WTC11 (cell line): ENCODE measurements at regions not wholly inside any gene's neighbourhood (a gene's known extent, or its start where the extent isn't known, plus 50 kb on each side); places are given as distances from the start of the nearest gene placed in this dataset.

Source experiments
- ATAC-seq: fragments of 200-7000 bp; cut with Tn5 transposase; 2 replicates; pipeline ENCODE4 v1.10.0; 2021; ENCODE audit warnings: mild to moderate bottlenecking, moderate library complexity
- CTCF ChIA-PET: fragments of 300-600 bp; sonication (Branson Sonifier 250); formaldehyde crosslinking; loops from one replicate; lab custom pipeline; 2021; ENCODE audit warnings: antibody characterized with exemption; lab: Charles Lee
- POLR2A ChIA-PET: fragments of 350-600 bp; sonication (Branson Sonifier 250); formaldehyde crosslinking; loops from one replicate; lab custom pipeline; 2021; ENCODE audit warnings: antibody characterized with exemption; lab: Charles Lee
- DNase-seq: peaks from one replicate; pipeline ENCODE4 v3.0.0; 2021; ENCODE audit warnings: low spot score
- H3K27ac Mint-ChIP-seq: 2 replicates; pipeline ENCODE4 v1.8.0; 2021; ENCODE audit warnings: mixed read lengths
- H3K27me3 Mint-ChIP-seq: 2 replicates; pipeline ENCODE4 v1.8.0; 2021; ENCODE audit warnings: low read depth, mild to moderate bottlenecking, moderate library complexity, mixed read lengths
- H3K36me3 Mint-ChIP-seq: 2 replicates; pipeline ENCODE4 v1.8.0; 2021; ENCODE audit warnings: mixed read lengths
- H3K4me1 Mint-ChIP-seq: 2 replicates; pipeline ENCODE4 v1.8.0; 2022; ENCODE audit warnings: mixed read lengths
- H3K4me3 Mint-ChIP-seq: 2 replicates; pipeline ENCODE4 v1.8.0; 2021; ENCODE audit warnings: mild to moderate bottlenecking, moderate library complexity, mixed read lengths
- H3K9me3 Mint-ChIP-seq: 2 replicates; pipeline ENCODE4 v1.8.0; 2021; ENCODE audit warnings: mixed read lengths
- EMX1 ChIP-seq: fragments of 250-450 bp; sonication (Bioruptor Pico); IDR thresholded peaks from 2 replicates; pipeline ENCODE4 v1.8.0; 2021; ENCODE audit warnings: mild to moderate bottlenecking
- NFYB ChIP-seq: sonication (generic); formaldehyde crosslinking; conservative IDR thresholded peaks from 2 replicates; pipeline ENCODE4 v1.8.0; 2022; ENCODE audit warnings: low read depth, missing genetic modification reagents
- NR1H2 ChIP-seq: sonication (generic); formaldehyde crosslinking; IDR thresholded peaks from 2 replicates; pipeline ENCODE4 v1.9.0; 2021; ENCODE audit warnings: mild to moderate bottlenecking, moderate library complexity, missing genetic modification reagents
- SMAD4 ChIP-seq: sonication (generic); formaldehyde crosslinking; IDR thresholded peaks from 2 replicates; pipeline ENCODE4 v1.8.0; 2022; ENCODE audit warnings: mild to moderate bottlenecking, missing genetic modification reagents
- TCF7 ChIP-seq: sonication (generic); formaldehyde crosslinking; IDR thresholded peaks from 2 replicates; pipeline ENCODE4 v1.8.0; 2022; ENCODE audit warnings: mild to moderate bottlenecking, low read depth, missing genetic modification reagents, moderate library complexity
- ZNF219 ChIP-seq: sonication (generic); formaldehyde crosslinking; IDR thresholded peaks from 2 replicates; pipeline ENCODE4 v1.8.0; 2023; ENCODE audit warnings: missing genetic modification reagents, mild to moderate bottlenecking, borderline replicate concordance
- ZNF416 ChIP-seq: fragments of 250-450 bp; sonication (Bioruptor Pico); IDR thresholded peaks from 2 replicates; pipeline ENCODE4 v1.9.0; 2021; ENCODE audit warnings: mild to moderate bottlenecking, inconsistent platforms
- ZNF423 ChIP-seq: fragments of 250-450 bp; sonication (Bioruptor Pico); IDR thresholded peaks from 2 replicates; pipeline ENCODE4 v2.1.2; 2022; ENCODE audit warnings: mild to moderate bottlenecking, moderate library complexity
- TF ChIP-seq, protein P1 (sequence below): sonication (generic); formaldehyde crosslinking; IDR thresholded peaks from 2 replicates; pipeline ENCODE4 v1.8.1; 2022; ENCODE audit warnings: low read depth, mild to moderate bottlenecking, moderate library complexity, missing genetic modification reagents, borderline replicate concordance
- TF ChIP-seq, protein P2 (sequence below): sonication (generic); formaldehyde crosslinking; conservative IDR thresholded peaks from 2 replicates; pipeline ENCODE4 v1.8.1; 2023; ENCODE audit warnings: mild to moderate bottlenecking, low read depth, missing genetic modification reagents, moderate library complexity
- TF ChIP-seq, protein P3 (sequence below): sonication (generic); formaldehyde crosslinking; IDR thresholded peaks from 2 replicates; pipeline ENCODE4 v1.8.0; 2022; ENCODE audit warnings: mild to moderate bottlenecking, missing genetic modification reagents
- TF ChIP-seq, protein P4 (sequence below): sonication (generic); formaldehyde crosslinking; IDR thresholded peaks from 2 replicates; pipeline ENCODE4 v1.8.1; 2023; ENCODE audit warnings: mild to moderate bottlenecking, moderate library complexity, missing genetic modification reagents
- TF ChIP-seq, protein P5 (sequence below): fragments of 250-450 bp; sonication (Bioruptor Pico); IDR thresholded peaks from 2 replicates; pipeline ENCODE4 v1.9.0; 2021; ENCODE audit warnings: mild to moderate bottlenecking, borderline replicate concordance
- TF ChIP-seq, protein P6 (sequence below): fragments of 250-450 bp; sonication (Bioruptor Pico); IDR thresholded peaks from 2 replicates; pipeline ENCODE4 v1.9.0; 2021; ENCODE audit warnings: moderate library complexity, mild to moderate bottlenecking, inconsistent platforms, borderline replicate concordance
- TF ChIP-seq, protein P7 (sequence below): sonication (generic); formaldehyde crosslinking; IDR thresholded peaks from 2 replicates; pipeline ENCODE4 v1.8.0; 2023; ENCODE audit warnings: missing genetic modification reagents

DNA sequence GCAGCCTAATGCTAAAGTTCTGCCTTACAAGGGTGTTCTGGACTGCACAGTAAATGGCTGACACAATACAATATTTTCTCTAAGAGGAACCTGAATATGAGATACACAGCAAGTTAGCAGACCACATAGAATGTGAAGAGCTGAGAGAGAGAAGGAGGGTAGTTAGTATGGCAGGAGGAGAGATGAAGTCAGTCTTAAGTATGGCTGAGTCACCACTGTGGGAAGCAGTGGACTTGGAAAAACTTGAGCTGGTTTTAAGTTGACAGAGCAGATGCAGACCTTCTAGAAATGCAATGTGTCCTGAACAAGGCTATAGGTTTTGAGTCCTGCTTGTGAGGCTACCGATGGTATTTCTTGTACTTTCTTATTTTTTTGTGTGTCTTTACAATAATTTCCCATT lies 172.5 kb downstream of the SH2D1A start:
- ChIA-PET CTCF (no interaction called here), POLR2A (no interaction called here)
- H3K27me3 Mint-ChIP-seq = no peaks in the 10 kb centered on the region; the same call in 1 of the 2 replicates
- H3K36me3 Mint-ChIP-seq = peaks cover 5% of the 10 kb centered on the region; the same call in 1 of the 2 replicates
- no peak overlapping the region for H3K4me3 Mint-ChIP-seq
- 0 out of 2 replicates have a peak, but pooled peaks cover 3% of the 10 kb centered on the region for H3K4me1 Mint-ChIP-seq
- H3K9me3 Mint-ChIP-seq = peaks cover 14% of the 10 kb centered on the region
- ATAC-seq = no peak
- no peak for DNase-seq
- no peak overlapping the region for H3K27ac Mint-ChIP-seq
- no peak for TF ChIP-seq ZNF219 (CRISPR knock-in tag)
- TF ChIP-seq, protein P1, sequence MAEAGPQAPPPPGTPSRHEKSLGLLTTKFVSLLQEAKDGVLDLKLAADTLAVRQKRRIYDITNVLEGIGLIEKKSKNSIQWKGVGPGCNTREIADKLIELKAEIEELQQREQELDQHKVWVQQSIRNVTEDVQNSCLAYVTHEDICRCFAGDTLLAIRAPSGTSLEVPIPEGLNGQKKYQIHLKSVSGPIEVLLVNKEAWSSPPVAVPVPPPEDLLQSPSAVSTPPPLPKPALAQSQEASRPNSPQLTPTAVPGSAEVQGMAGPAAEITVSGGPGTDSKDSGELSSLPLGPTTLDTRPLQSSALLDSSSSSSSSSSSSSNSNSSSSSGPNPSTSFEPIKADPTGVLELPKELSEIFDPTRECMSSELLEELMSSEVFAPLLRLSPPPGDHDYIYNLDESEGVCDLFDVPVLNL = no peak
- no peak for TF ChIP-seq NR1H2 (CRISPR knock-in tag)
- TF ChIP-seq, protein P2, sequence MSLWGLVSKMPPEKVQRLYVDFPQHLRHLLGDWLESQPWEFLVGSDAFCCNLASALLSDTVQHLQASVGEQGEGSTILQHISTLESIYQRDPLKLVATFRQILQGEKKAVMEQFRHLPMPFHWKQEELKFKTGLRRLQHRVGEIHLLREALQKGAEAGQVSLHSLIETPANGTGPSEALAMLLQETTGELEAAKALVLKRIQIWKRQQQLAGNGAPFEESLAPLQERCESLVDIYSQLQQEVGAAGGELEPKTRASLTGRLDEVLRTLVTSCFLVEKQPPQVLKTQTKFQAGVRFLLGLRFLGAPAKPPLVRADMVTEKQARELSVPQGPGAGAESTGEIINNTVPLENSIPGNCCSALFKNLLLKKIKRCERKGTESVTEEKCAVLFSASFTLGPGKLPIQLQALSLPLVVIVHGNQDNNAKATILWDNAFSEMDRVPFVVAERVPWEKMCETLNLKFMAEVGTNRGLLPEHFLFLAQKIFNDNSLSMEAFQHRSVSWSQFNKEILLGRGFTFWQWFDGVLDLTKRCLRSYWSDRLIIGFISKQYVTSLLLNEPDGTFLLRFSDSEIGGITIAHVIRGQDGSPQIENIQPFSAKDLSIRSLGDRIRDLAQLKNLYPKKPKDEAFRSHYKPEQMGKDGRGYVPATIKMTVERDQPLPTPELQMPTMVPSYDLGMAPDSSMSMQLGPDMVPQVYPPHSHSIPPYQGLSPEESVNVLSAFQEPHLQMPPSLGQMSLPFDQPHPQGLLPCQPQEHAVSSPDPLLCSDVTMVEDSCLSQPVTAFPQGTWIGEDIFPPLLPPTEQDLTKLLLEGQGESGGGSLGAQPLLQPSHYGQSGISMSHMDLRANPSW = no peak
- TF ChIP-seq, protein P3, sequence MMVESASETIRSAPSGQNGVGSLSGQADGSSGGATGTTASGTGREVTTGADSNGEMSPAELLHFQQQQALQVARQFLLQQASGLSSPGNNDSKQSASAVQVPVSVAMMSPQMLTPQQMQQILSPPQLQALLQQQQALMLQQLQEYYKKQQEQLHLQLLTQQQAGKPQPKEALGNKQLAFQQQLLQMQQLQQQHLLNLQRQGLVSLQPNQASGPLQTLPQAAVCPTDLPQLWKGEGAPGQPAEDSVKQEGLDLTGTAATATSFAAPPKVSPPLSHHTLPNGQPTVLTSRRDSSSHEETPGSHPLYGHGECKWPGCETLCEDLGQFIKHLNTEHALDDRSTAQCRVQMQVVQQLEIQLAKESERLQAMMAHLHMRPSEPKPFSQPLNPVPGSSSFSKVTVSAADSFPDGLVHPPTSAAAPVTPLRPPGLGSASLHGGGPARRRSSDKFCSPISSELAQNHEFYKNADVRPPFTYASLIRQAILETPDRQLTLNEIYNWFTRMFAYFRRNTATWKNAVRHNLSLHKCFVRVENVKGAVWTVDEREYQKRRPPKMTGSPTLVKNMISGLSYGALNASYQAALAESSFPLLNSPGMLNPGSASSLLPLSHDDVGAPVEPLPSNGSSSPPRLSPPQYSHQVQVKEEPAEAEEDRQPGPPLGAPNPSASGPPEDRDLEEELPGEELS = no peak
- TF ChIP-seq, protein P4, sequence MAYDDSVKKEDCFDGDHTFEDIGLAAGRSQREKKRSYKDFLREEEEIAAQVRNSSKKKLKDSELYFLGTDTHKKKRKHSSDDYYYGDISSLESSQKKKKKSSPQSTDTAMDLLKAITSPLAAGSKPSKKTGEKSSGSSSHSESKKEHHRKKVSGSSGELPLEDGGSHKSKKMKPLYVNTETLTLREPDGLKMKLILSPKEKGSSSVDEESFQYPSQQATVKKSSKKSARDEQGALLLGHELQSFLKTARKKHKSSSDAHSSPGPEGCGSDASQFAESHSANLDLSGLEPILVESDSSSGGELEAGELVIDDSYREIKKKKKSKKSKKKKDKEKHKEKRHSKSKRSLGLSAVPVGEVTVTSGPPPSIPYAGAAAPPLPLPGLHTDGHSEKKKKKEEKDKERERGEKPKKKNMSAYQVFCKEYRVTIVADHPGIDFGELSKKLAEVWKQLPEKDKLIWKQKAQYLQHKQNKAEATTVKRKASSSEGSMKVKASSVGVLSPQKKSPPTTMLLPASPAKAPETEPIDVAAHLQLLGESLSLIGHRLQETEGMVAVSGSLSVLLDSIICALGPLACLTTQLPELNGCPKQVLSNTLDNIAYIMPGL = no peak
- no peak for TF ChIP-seq ZNF416
- no peak for TF ChIP-seq EMX1 (CRISPR knock-in tag)
- TF ChIP-seq, protein P5, sequence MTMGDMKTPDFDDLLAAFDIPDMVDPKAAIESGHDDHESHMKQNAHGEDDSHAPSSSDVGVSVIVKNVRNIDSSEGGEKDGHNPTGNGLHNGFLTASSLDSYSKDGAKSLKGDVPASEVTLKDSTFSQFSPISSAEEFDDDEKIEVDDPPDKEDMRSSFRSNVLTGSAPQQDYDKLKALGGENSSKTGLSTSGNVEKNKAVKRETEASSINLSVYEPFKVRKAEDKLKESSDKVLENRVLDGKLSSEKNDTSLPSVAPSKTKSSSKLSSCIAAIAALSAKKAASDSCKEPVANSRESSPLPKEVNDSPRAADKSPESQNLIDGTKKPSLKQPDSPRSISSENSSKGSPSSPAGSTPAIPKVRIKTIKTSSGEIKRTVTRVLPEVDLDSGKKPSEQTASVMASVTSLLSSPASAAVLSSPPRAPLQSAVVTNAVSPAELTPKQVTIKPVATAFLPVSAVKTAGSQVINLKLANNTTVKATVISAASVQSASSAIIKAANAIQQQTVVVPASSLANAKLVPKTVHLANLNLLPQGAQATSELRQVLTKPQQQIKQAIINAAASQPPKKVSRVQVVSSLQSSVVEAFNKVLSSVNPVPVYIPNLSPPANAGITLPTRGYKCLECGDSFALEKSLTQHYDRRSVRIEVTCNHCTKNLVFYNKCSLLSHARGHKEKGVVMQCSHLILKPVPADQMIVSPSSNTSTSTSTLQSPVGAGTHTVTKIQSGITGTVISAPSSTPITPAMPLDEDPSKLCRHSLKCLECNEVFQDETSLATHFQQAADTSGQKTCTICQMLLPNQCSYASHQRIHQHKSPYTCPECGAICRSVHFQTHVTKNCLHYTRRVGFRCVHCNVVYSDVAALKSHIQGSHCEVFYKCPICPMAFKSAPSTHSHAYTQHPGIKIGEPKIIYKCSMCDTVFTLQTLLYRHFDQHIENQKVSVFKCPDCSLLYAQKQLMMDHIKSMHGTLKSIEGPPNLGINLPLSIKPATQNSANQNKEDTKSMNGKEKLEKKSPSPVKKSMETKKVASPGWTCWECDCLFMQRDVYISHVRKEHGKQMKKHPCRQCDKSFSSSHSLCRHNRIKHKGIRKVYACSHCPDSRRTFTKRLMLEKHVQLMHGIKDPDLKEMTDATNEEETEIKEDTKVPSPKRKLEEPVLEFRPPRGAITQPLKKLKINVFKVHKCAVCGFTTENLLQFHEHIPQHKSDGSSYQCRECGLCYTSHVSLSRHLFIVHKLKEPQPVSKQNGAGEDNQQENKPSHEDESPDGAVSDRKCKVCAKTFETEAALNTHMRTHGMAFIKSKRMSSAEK (CRISPR knock-in tag) = no peak
- no peak for TF ChIP-seq NFYB (CRISPR knock-in tag)
- TF ChIP-seq ZNF423 (CRISPR knock-in tag) = no peak
- TF ChIP-seq, protein P6, sequence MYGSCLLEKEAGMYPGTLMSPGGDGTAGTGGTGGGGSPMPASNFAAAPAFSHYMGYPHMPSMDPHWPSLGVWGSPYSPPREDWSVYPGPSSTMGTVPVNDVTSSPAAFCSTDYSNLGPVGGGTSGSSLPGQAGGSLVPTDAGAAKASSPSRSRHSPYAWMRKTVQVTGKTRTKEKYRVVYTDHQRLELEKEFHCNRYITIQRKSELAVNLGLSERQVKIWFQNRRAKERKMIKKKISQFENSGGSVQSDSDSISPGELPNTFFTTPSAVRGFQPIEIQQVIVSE (CRISPR knock-in tag) = no peak
- no peak for TF ChIP-seq TCF7 (CRISPR knock-in tag)
- TF ChIP-seq SMAD4 (CRISPR knock-in tag) = no peak
- TF ChIP-seq, protein P7, sequence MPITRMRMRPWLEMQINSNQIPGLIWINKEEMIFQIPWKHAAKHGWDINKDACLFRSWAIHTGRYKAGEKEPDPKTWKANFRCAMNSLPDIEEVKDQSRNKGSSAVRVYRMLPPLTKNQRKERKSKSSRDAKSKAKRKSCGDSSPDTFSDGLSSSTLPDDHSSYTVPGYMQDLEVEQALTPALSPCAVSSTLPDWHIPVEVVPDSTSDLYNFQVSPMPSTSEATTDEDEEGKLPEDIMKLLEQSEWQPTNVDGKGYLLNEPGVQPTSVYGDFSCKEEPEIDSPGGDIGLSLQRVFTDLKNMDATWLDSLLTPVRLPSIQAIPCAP (CRISPR knock-in tag) = no peak
